Coronary artery (tissue), 2 donors: ENCODE measurements at regions not wholly inside any gene's neighbourhood (a gene's known extent, or its start where the extent isn't known, plus 50 kb on each side); places are given as distances from the start of the nearest gene placed in this dataset.

Experiments used
- DNase-seq: peaks from one replicate; pipeline ENCODE4 v3.0.0-alpha.2; 2017; ENCODE audit warnings: low spot score
- H3K27ac ChIP-seq, 2 donors: fragments of 200-600 bp; sonication (generic); one replicate each; pipeline ENCODE4 v1.5.1; 2016 to 2019
- H3K4me3 ChIP-seq: fragments of 200-600 bp; sonication (generic); 2 replicates; pipeline ENCODE4 v1.5.1; 2016; ENCODE audit warnings: mild to moderate bottlenecking, moderate library complexity
- TF ChIP-seq, protein P1 (sequence below): fragments of 200-600 bp; sonication (generic); IDR thresholded peaks from one replicate; pipeline ENCODE4 v1.5.1; 2019; ENCODE audit warnings: antibody characterized with exemption

DNA sequence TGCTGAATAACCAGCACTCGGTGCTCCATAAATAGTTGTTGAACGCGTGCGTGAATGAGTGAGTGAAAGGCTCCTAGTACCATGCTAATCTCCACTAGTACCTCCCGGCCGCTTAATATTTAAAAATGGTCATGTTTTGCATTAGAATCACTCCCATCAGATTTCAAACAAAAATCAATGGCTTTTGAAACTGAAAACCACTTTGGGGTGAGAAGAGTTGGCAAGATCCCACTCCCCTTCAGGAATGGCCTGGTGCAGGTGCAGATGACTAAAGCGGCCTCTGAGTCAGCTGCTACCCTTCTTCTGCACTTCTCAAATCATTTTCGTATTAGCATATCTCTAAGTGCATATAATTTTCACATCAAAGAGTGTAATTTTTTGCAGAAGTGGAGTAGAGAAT lies 425.3 kb upstream of the PROK2 start:
- no peak for DNase-seq
- TF ChIP-seq, protein P1, sequence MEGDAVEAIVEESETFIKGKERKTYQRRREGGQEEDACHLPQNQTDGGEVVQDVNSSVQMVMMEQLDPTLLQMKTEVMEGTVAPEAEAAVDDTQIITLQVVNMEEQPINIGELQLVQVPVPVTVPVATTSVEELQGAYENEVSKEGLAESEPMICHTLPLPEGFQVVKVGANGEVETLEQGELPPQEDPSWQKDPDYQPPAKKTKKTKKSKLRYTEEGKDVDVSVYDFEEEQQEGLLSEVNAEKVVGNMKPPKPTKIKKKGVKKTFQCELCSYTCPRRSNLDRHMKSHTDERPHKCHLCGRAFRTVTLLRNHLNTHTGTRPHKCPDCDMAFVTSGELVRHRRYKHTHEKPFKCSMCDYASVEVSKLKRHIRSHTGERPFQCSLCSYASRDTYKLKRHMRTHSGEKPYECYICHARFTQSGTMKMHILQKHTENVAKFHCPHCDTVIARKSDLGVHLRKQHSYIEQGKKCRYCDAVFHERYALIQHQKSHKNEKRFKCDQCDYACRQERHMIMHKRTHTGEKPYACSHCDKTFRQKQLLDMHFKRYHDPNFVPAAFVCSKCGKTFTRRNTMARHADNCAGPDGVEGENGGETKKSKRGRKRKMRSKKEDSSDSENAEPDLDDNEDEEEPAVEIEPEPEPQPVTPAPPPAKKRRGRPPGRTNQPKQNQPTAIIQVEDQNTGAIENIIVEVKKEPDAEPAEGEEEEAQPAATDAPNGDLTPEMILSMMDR: no peak
- H3K4me3 ChIP-seq: no peak overlapping the region
- no peak overlapping the region for H3K27ac ChIP-seq

DNA sequence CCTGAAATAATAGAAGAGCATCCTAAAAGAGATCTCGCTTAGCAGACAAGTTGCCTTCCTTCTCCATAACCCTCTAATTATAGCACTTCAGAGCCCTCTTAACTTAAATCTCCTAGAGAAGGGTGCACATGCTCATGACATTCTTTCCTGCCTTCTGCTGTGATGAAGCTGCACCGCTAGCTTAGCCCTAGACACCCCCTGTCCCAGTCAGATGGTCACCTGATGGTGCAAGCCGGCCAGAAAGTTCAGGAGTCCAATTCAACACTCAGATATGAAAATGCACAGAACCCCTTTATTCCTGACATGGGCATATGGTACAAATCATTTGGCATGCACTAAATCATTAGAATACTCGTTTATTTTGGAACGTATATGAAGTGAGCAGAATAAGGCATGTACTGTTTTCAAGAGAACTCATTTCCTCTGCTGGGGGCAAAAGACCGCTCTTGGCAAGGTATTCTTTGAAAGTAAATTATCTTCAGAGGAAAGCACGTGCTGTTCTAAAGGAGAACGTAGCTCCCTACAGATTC lies 420.4 kb upstream of the PROK2 start:
- H3K4me3 ChIP-seq: no peak overlapping the region
- no peak for DNase-seq
- TF ChIP-seq, protein P1: no peak
- H3K27ac ChIP-seq: no peak overlapping the region

DNA sequence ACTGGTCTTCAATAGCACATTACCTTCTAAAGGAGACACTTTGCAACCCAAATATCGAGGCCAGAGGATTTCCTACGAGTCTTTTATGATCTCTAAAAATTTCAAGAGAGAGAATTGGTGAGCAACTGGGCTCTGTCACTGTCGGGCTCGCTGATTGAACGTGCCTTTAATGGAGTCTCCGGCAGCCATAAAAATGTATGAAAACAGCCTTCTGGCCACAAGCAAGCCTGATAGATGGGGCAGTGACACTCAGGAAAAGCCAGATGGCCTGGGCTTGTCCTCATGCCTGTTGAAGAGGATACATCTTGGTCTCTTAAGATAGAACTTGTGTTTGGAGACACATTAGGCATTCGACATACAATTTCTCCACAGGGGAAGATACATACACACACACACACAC lies 419.5 kb upstream of the PROK2 start:
- TF ChIP-seq, protein P1: no peak
- Histone ChIP-seq H3K27ac (no peak overlapping the region), H3K4me3 (no peak overlapping the region)
- DNase-seq: no peak

DNA sequence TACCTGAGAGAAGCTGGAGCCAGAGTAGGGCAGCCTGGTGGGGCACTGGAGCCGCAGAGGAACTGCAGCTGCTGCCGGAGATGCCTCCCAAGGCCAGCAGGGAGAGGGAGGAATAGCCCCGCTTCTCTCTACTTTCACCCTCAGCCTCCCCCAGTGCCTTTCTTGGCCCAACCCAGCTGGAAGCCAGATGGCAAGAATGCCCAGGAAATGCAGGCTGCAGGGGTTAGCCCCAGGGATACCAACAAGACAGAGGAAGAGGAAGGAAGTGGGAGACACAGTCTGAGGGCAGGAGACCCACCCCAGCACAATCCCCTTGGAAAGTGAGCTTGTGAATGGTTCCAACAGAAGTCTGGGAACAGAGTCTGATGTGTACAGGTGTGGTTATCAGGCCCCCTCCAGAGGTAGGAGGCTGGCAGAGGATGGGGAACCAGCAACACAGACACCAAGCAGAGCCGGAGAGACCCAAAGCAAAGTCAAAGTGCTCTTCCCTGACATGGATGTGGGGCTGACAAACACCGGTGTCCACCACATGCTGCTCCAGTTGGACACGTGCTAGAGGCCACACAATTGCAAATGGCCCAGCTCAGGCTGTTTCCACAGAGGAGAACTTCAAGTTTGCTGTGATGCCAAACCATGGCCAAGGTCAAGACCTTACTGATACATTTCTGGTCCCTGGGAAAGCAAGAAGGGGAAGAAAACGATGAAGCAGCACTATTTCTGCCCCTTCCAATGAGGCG lies 418.8 kb upstream of the PROK2 start:
- DNase-seq: no peak
- H3K4me3 ChIP-seq: no peak overlapping the region
- H3K27ac ChIP-seq: no peak overlapping the region
- TF ChIP-seq, protein P1: no peak

DNA sequence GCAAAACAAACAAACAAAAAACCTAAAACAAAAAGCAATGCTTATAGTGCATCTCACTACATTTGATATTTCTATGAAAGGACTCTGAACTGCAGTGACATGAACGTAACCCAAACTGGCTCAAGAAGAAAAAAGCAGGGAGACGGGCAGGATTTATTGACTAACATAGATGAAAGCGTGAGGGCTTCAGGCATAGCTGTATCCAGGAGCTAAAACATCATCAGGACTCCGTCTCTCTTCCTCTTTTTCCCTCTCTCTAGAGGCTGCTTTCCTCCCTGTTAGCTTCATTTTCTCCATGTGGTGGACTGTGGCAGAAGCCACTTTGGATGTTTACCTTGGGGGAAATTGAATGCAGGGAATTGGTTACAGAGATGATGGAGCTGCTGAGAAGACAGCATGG lies 418.2 kb upstream of the PROK2 start:
- TF ChIP-seq, protein P1: no peak
- no peak for DNase-seq
- no peak overlapping the region for H3K4me3 ChIP-seq
- H3K27ac ChIP-seq: no peak overlapping the region

DNA sequence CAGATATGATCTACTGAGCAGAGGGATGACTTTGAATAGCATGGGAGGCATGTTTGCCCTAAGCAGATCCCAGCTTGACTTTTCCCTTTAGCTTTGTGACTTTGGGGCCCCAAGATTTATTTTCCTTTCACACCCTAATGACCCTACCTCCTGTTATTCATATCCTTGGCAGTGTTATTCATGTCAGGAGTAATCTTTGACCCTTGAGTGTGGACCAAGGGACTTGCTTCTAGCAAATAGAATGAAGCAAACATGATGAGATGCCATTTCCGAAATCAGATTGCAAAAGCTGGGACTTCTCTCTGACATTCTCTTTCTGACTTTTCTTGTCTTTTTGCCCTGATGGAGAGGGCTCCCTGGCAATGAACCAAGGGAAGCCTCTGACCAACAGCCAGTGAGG lies 415.4 kb upstream of the PROK2 start:
- no peak overlapping the region for H3K27ac ChIP-seq
- H3K4me3 ChIP-seq: no peak overlapping the region
- no peak for DNase-seq
- TF ChIP-seq, protein P1: no peak

DNA sequence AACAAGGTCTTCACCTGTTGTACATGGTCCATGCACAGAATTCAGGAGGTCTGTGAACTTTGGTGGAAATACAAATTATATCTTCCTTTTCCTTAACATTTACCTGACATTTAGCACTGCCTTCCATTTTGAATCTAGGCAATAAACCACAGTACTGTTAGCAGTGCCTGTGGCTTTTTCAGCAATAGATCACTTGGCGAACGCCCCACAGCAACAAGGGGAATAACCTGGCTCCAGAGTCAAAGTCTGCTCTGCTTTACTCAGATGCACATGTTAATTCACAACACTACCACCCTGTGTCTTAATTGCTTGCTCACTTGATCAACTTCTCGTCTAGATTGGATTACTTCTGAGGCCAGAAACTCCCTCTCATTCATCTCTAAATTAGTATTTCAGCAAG lies 414.6 kb upstream of the PROK2 start:
- Histone ChIP-seq H3K27ac (no peak overlapping the region), H3K4me3 (no peak overlapping the region)
- no peak for DNase-seq
- TF ChIP-seq, protein P1: no peak
